ENCODE measurements at regions not wholly inside any gene's neighbourhood (a gene's known extent, or its start where the extent isn't known, plus 50 kb on each side); places are given as distances from the start of the nearest gene placed in this dataset.

- no peak for TF ChIP-seq CTCF (IDR thresholded peaks at IDR 0.05 in 2 of 3, conservative IDR thresholded peaks at IDR 0.05 in 1 of 3; ENCODE audit: borderline replicate concordance in 1 of 3, insufficient read depth in 1 of 3, low read depth in 2 of 3, low read length in 2 of 3)
- peak; percentile 73; the same call in 1 of the 2 replicates for TF ChIP-seq CEBPB (IDR thresholded peaks at IDR 0.05; ENCODE audit: low read depth)
- peak; percentile 75 for TF ChIP-seq CBX3 (IDR thresholded peaks at IDR 0.05; ENCODE audit: low read depth)
- no peak for TF ChIP-seq EZH2phosphoT487 (IDR thresholded peaks at IDR 0.05; ENCODE audit: borderline replicate concordance)
These were observed 153.6 kb downstream of the CD83 start (continued) for GRCh38 chr6:14270925-14271788.

GRCh38 chr6:14271789-14272736 is 154.5 kb downstream of the CD83 start:
- H3K27me3 ChIP-seq (ENCODE audit: insufficient read depth, low read length), result no peaks in the 10 kb centered on the region
- no peaks in the 10 kb centered on the region for H3K9me2 ChIP-seq (ENCODE audit: insufficient read depth)
- no peak for DNase-seq (ENCODE audit: low read depth, low spot score)
- H3K9ac ChIP-seq (ENCODE audit: low read length), result peak overlapping the region; percentile 29; the same call in 1 of the 2 replicates
- peak overlapping the region in 1 of 2 experiments; percentile 3; a peak in 1 of 4 replicates for H3K4me3 ChIP-seq (replicated peaks in 1 of 2; ENCODE audit: low read depth in 1 of 2, low read length in 2 of 2)
- H3K36me3 ChIP-seq (ENCODE audit: control insufficient read depth in 1 of 2, insufficient read depth in 2 of 2, low read length in 2 of 2), result 0 out of 4 replicates have a peak, but pooled peaks cover 0 to 5% of the 10 kb centered on the region in 2 experiments
- no TSS peak for BruUV-seq (replicated peaks)
- intact Hi-C loops (cut with micrococcal nuclease), result loop anchor here (1.0 to 5.0 kb wide), 2 partner anchors 471 to 975 kb away; partner anchors contain the start of gene JARID2
- no peaks in the 10 kb centered on the region for H3K79me2 ChIP-seq (ENCODE audit: insufficient read depth, low read length)
- peak; percentile 5; the same call in 1 of the 2 replicates for ATAC-seq
- TF ChIP-seq FOSL1 (IDR thresholded peaks at IDR 0.05; ENCODE audit: low read depth), result 0 out of 2 replicates have a peak, but pooled peaks have one; percentile 27
- 0 out of 2 replicates have a peak, but pooled peaks have one; percentile 14 for TF ChIP-seq JUND (IDR thresholded peaks at IDR 0.05)
- peak; percentile 77 for TF ChIP-seq CBX3 (IDR thresholded peaks at IDR 0.05; ENCODE audit: low read depth)
- TF ChIP-seq POLR2A (IDR thresholded peaks at IDR 0.05; ENCODE audit: borderline replicate concordance, extremely low read depth, insufficient read depth, insufficient read length), result no peak
- no peak for TF ChIP-seq SRF (IDR thresholded peaks at IDR 0.05; ENCODE audit: low read depth)
- no peak for TF ChIP-seq CEBPB (IDR thresholded peaks at IDR 0.05; ENCODE audit: low read depth)
- POLR2A ChIA-PET, result interaction anchor here (1.0 kb wide), 1 partner anchor 10 kb away, joined by 3 read pairs; no protein-coding TSS in a partner anchor
- H2AFZ ChIP-seq (ENCODE audit: low read depth, low read length, poor library complexity, severe bottlenecking), result no peak overlapping the region
- peaks cover 26 to 56% of the 10 kb centered on the region in 2 experiments for H3K4me1 ChIP-seq (ENCODE audit: control insufficient read depth in 1 of 2, insufficient read depth in 2 of 2, low read length in 2 of 2)
- H3K27ac ChIP-seq (ENCODE audit: low read depth, low read length), result peak overlapping the region; percentile 72
- H4K20me1 ChIP-seq (ENCODE audit: insufficient read depth), result no peaks in the 10 kb centered on the region
- RAD21 ChIA-PET (ENCODE audit: low non-redundant PET in 1 of 2, low total read pairs in 2 of 2, uncharacterized antibody in 2 of 2, unreplicated experiment in 2 of 2), result interaction anchor here in 1 of 2 experiments (0.6 kb wide), 1 partner anchor 61 kb away, joined by 5 read pairs; no protein-coding TSS in a partner anchor
- peaks cover 0 to 9% of the 10 kb centered on the region in 2 experiments; a peak in 1 of 4 replicates for H3K9me3 ChIP-seq (ENCODE audit: control insufficient read depth in 1 of 2, insufficient read depth in 1 of 2, low read depth in 1 of 2, low read length in 2 of 2)
- peak overlapping the region; percentile 65 for H3K4me2 ChIP-seq (ENCODE audit: low read length)
- CTCF ChIA-PET, result no interaction called here

Measured in HCT116 (cell line).